ENCODE measurements at regions not wholly inside any gene's neighbourhood (a gene's known extent, or its start where the extent isn't known, plus 50 kb on each side); places are given as distances from the start of the nearest gene placed in this dataset.

DNA sequence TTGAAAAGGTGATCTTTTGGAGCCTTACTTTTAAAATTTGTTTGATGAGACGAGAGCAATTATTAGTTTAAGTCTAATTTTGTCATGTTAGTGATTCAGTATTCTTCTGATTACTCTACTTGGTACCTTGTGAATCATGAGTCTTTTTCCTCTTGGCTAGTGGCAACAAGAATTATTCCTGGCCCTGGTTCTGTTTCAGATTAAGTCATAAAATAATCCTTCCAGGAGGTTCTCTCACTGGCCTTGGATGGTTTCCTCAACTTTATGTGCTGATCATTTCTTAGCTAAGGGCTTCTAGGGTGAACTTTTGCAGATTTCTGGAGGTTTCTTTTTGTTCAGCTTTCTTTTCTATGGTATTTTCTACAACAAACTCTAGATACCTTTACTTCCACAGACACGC is 741.8 kb upstream of the LUZP2 start:
- TF ChIP-seq, protein P1, sequence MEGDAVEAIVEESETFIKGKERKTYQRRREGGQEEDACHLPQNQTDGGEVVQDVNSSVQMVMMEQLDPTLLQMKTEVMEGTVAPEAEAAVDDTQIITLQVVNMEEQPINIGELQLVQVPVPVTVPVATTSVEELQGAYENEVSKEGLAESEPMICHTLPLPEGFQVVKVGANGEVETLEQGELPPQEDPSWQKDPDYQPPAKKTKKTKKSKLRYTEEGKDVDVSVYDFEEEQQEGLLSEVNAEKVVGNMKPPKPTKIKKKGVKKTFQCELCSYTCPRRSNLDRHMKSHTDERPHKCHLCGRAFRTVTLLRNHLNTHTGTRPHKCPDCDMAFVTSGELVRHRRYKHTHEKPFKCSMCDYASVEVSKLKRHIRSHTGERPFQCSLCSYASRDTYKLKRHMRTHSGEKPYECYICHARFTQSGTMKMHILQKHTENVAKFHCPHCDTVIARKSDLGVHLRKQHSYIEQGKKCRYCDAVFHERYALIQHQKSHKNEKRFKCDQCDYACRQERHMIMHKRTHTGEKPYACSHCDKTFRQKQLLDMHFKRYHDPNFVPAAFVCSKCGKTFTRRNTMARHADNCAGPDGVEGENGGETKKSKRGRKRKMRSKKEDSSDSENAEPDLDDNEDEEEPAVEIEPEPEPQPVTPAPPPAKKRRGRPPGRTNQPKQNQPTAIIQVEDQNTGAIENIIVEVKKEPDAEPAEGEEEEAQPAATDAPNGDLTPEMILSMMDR (IDR thresholded peaks at IDR 0.05; ENCODE audit: unreplicated experiment), result no peak
- no peak overlapping the region for H3K4me3 Mint-ChIP-seq (ENCODE audit: low read depth)
- H3K4me1 Mint-ChIP-seq (ENCODE audit: low read depth), result peaks cover 3% of the 10 kb centered on the region
- DNase-seq (ENCODE audit: low spot score, unreplicated experiment), result no peak
- peaks cover 5% of the 10 kb centered on the region for H3K9me3 Mint-ChIP-seq (ENCODE audit: low read depth)
- H3K27ac Mint-ChIP-seq, result no peak overlapping the region
- no peaks in the 10 kb centered on the region for H3K36me3 Mint-ChIP-seq (ENCODE audit: insufficient read depth)
- no peaks in the 10 kb centered on the region for H3K27me3 Mint-ChIP-seq

DNA sequence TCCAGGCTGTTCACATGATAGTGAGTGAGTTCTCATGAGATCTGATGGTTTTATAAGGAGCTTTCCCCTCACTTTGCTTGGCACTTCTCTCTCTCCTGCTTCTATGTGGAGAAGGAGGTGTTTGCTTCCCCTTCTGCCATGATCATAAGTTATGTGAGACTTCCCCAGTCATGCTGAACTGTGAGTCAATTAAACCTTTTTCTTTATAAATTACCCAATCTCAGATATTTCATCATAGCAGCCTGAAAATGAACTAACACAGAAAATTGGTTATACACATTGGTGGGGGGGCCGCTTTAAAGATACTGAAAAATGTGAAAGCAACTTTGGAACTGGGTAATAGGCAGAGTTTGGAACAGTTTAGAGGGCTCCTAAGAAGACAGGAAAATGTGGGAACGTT is 741.1 kb upstream of the LUZP2 start:
- TF ChIP-seq, protein P1 (IDR thresholded peaks at IDR 0.05; ENCODE audit: unreplicated experiment), result no peak
- Mint-ChIP-seq H3K9me3 (ENCODE audit: low read depth) (peaks cover 5% of the 10 kb centered on the region), H3K4me3 (ENCODE audit: low read depth) (no peak overlapping the region), H3K27me3 (no peaks in the 10 kb centered on the region), H3K36me3 (ENCODE audit: insufficient read depth) (no peaks in the 10 kb centered on the region), H3K4me1 (ENCODE audit: low read depth) (peaks cover 3% of the 10 kb centered on the region), H3K27ac (no peak overlapping the region)
- DNase-seq (ENCODE audit: low spot score, unreplicated experiment), result no peak

DNA sequence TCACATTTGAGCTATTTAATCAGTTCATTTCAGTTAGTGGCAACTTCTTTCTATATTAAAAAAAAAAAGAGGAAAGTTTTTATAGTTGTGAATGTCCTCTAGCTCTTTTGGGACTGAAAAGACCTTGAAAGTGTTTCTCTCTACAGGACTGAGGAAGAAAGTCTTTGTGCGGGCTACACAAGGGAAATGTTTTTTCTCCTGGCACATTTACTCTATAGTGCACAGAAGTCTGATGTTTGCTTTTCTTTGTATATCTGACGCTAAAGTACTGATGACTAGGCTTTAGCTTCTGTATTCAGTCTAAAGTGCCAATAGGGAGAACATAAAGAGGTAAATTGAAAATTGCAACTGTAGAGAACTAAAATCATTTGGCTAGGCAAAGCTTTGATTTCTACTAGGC is 737.4 kb upstream of the LUZP2 start:
- Mint-ChIP-seq H3K36me3 (ENCODE audit: insufficient read depth) (no peaks in the 10 kb centered on the region), H3K4me3 (ENCODE audit: low read depth) (no peak overlapping the region), H3K27ac (no peak overlapping the region), H3K27me3 (no peaks in the 10 kb centered on the region), H3K9me3 (ENCODE audit: low read depth) (peaks cover 5% of the 10 kb centered on the region), H3K4me1 (ENCODE audit: low read depth) (peaks cover 1% of the 10 kb centered on the region)
- no peak for DNase-seq (ENCODE audit: low spot score, unreplicated experiment)
- TF ChIP-seq, protein P1 (IDR thresholded peaks at IDR 0.05; ENCODE audit: unreplicated experiment), result no peak

DNA sequence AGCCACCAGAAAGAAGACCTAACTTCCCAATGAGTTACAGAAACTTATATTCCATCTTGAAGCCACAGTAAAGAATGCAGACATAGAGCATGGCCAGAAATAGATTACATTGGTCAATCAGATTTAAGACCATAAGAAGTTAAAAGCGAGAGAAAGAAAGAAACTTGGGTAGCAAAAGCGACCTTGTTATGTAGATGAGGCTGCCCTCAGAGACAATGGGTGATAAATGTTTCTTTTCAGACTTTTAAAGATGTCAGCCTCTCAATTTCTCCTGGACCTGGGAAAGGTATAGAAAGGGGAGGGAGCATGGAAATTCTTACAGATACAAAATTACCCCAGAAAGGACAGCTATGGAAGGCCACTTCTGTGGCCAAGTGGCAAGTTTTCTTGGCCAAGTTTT is 732.6 kb upstream of the LUZP2 start:
- Mint-ChIP-seq H3K4me1 (ENCODE audit: low read depth) (no peaks in the 10 kb centered on the region), H3K27me3 (no peaks in the 10 kb centered on the region), H3K4me3 (ENCODE audit: low read depth) (no peak overlapping the region), H3K9me3 (ENCODE audit: low read depth) (peaks cover 13% of the 10 kb centered on the region), H3K27ac (no peak overlapping the region), H3K36me3 (ENCODE audit: insufficient read depth) (no peaks in the 10 kb centered on the region)
- TF ChIP-seq, protein P1 (IDR thresholded peaks at IDR 0.05; ENCODE audit: unreplicated experiment), result no peak
- DNase-seq (ENCODE audit: low spot score, unreplicated experiment), result no peak

DNA sequence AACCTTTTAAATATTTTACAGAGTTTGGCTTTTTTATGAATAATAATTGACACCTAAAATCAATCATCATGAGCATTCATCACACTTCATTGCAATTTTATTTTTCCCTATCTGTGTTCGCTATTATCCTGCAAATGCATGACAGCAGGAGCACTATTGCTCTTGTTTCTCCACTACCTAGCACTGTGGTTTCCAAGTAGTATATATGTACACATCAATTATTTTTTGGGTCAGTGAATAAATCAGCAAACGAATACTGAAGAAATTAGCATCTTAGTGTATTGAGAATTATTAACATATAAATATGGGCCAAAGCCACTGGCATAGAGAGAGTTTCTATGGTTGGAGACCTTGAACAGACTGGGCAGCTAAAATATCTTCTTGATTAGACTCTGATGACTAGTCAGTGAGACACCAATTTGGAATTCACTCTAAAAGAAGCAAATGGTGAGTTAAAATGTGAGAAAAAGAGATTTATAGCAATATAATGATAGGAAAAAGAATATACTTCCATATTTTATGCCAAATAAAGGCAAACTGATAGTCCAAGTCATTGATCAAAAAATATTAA is 731.1 kb upstream of the LUZP2 start:
- Mint-ChIP-seq H3K36me3 (ENCODE audit: insufficient read depth) (no peaks in the 10 kb centered on the region), H3K27ac (no peak overlapping the region), H3K4me3 (ENCODE audit: low read depth) (no peak overlapping the region), H3K27me3 (no peaks in the 10 kb centered on the region), H3K4me1 (ENCODE audit: low read depth) (no peaks in the 10 kb centered on the region), H3K9me3 (ENCODE audit: low read depth) (peaks cover 18% of the 10 kb centered on the region)
- DNase-seq (ENCODE audit: low spot score, unreplicated experiment), result no peak
- TF ChIP-seq, protein P1 (IDR thresholded peaks at IDR 0.05; ENCODE audit: unreplicated experiment), result no peak

All from progenitor cell of endocrine pancreas (in vitro differentiated cells).